ENCODE measurements at regions not wholly inside any gene's neighbourhood (a gene's known extent, or its start where the extent isn't known, plus 50 kb on each side); places are given as distances from the start of the nearest gene placed in this dataset.

GRCh38 chr7:19834566-19834965 lies 61.1 kb upstream of the TMEM196 start:
- DNase-seq: no peak

DNA sequence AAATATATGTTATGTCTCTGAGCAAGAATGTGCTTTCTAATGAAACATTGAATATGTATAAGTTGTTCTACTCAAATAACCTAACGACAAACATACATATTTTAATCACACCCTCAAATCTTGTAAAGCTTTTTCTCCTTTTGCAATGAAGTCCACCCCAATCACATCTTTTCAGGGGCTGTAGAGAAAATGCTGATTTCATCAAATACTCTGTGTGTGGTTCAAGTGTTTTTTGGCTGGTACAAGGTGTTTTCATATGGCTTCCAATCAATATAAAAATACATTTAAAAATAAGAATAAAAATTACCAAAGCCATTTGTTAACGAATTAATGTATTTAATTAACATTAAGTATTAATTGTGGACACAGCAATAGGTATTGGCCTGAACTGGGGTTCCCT lies 57.2 kb upstream of the TMEM196 start:
- DNase-seq: no peak

Data from NCI-H2227 treated with DMSO at 0.1 percent for 48 hours (cell line).